WTC11 (cell line): ENCODE measurements at regions not wholly inside any gene's neighbourhood (a gene's known extent, or its start where the extent isn't known, plus 50 kb on each side); places are given as distances from the start of the nearest gene placed in this dataset.

Source experiments
- ATAC-seq: fragments of 200-7000 bp; cut with Tn5 transposase; 2 replicates; pipeline ENCODE4 v1.10.0; 2021; ENCODE audit warnings: mild to moderate bottlenecking, moderate library complexity
- CTCF ChIA-PET: fragments of 300-600 bp; sonication (Branson Sonifier 250); formaldehyde crosslinking; loops from one replicate; lab custom pipeline; 2021; ENCODE audit warnings: antibody characterized with exemption; lab: Charles Lee
- POLR2A ChIA-PET: fragments of 350-600 bp; sonication (Branson Sonifier 250); formaldehyde crosslinking; loops from one replicate; lab custom pipeline; 2021; ENCODE audit warnings: antibody characterized with exemption; lab: Charles Lee
- DNase-seq: peaks from one replicate; pipeline ENCODE4 v3.0.0; 2021; ENCODE audit warnings: low spot score
- H3K27ac Mint-ChIP-seq: 2 replicates; pipeline ENCODE4 v1.8.0; 2021; ENCODE audit warnings: mixed read lengths
- H3K27me3 Mint-ChIP-seq: 2 replicates; pipeline ENCODE4 v1.8.0; 2021; ENCODE audit warnings: low read depth, mild to moderate bottlenecking, moderate library complexity, mixed read lengths
- H3K36me3 Mint-ChIP-seq: 2 replicates; pipeline ENCODE4 v1.8.0; 2021; ENCODE audit warnings: mixed read lengths
- H3K4me1 Mint-ChIP-seq: 2 replicates; pipeline ENCODE4 v1.8.0; 2022; ENCODE audit warnings: mixed read lengths
- H3K4me3 Mint-ChIP-seq: 2 replicates; pipeline ENCODE4 v1.8.0; 2021; ENCODE audit warnings: mild to moderate bottlenecking, moderate library complexity, mixed read lengths
- H3K9me3 Mint-ChIP-seq: 2 replicates; pipeline ENCODE4 v1.8.0; 2021; ENCODE audit warnings: mixed read lengths
- CBFB ChIP-seq: sonication (generic); formaldehyde crosslinking; IDR thresholded peaks from 2 replicates; pipeline ENCODE4 v1.8.1; 2022; ENCODE audit warnings: mild to moderate bottlenecking, low read depth, missing genetic modification reagents
- CREB1 ChIP-seq: sonication (generic); formaldehyde crosslinking; IDR thresholded peaks from 2 replicates; pipeline ENCODE4 v1.8.0; 2023; ENCODE audit warnings: mild to moderate bottlenecking, missing genetic modification reagents
- E2F1 ChIP-seq: sonication (generic); formaldehyde crosslinking; IDR thresholded peaks from 2 replicates; pipeline ENCODE4 v1.8.0; 2022; ENCODE audit warnings: mild to moderate bottlenecking, missing genetic modification reagents
- HMGA2 ChIP-seq: fragments of 250-450 bp; sonication (Bioruptor Pico); IDR thresholded peaks from 2 replicates; pipeline ENCODE4 v1.4.0; 2021; ENCODE audit warnings: mild to moderate bottlenecking, moderate library complexity
- KAT7 ChIP-seq: sonication (generic); formaldehyde crosslinking; IDR thresholded peaks from 2 replicates; pipeline ENCODE4 v1.8.1; 2023; ENCODE audit warnings: missing genetic modification reagents, mild to moderate bottlenecking, borderline replicate concordance
- MXD4 ChIP-seq: fragments of 250-450 bp; sonication (Bioruptor Pico); IDR thresholded peaks from 2 replicates; pipeline ENCODE4 v1.8.0; 2021; ENCODE audit warnings: mild to moderate bottlenecking, moderate library complexity, borderline replicate concordance
- NFYB ChIP-seq: sonication (generic); formaldehyde crosslinking; conservative IDR thresholded peaks from 2 replicates; pipeline ENCODE4 v1.8.0; 2022; ENCODE audit warnings: low read depth, missing genetic modification reagents
- NR3C1 ChIP-seq: sonication (generic); formaldehyde crosslinking; conservative IDR thresholded peaks from 2 replicates; pipeline ENCODE4 v1.8.1; 2023; ENCODE audit warnings: low read depth, mild to moderate bottlenecking, missing genetic modification reagents
- OVOL2 ChIP-seq: fragments of 250-450 bp; sonication (Bioruptor Pico); IDR thresholded peaks from 2 replicates; pipeline ENCODE4 v1.9.0; 2021; ENCODE audit warnings: mild to moderate bottlenecking, borderline replicate concordance
- SMAD4 ChIP-seq: sonication (generic); formaldehyde crosslinking; IDR thresholded peaks from 2 replicates; pipeline ENCODE4 v1.8.0; 2022; ENCODE audit warnings: mild to moderate bottlenecking, missing genetic modification reagents
- TEAD1 ChIP-seq: sonication (generic); formaldehyde crosslinking; IDR thresholded peaks from 2 replicates; pipeline ENCODE4 v1.8.0; 2022; ENCODE audit warnings: mild to moderate bottlenecking, missing genetic modification reagents
- ZBTB21 ChIP-seq: sonication (generic); formaldehyde crosslinking; IDR thresholded peaks from 2 replicates; pipeline ENCODE4 v1.8.1; 2023; ENCODE audit warnings: mild to moderate bottlenecking, missing genetic modification reagents, borderline replicate concordance
- ZNF138 ChIP-seq: sonication (generic); formaldehyde crosslinking; conservative IDR thresholded peaks from 2 replicates; pipeline ENCODE4 v1.8.1; 2022; ENCODE audit warnings: mild to moderate bottlenecking, moderate library complexity, missing genetic modification reagents
- ZNF232 ChIP-seq: sonication (generic); formaldehyde crosslinking; IDR thresholded peaks from 2 replicates; pipeline ENCODE4 v1.8.0; 2022; ENCODE audit warnings: mild to moderate bottlenecking, missing genetic modification reagents
- ZNF423 ChIP-seq: fragments of 250-450 bp; sonication (Bioruptor Pico); IDR thresholded peaks from 2 replicates; pipeline ENCODE4 v2.1.2; 2022; ENCODE audit warnings: mild to moderate bottlenecking, moderate library complexity
- ZNF671 ChIP-seq: fragments of 250-450 bp; sonication (Bioruptor Pico); IDR thresholded peaks from 2 replicates; pipeline ENCODE4 v1.8.0; 2021; ENCODE audit warnings: mild to moderate bottlenecking
- TF ChIP-seq, protein P1 (sequence below): fragments of 250-450 bp; sonication (Bioruptor Pico); IDR thresholded peaks from 2 replicates; pipeline ENCODE4 v2.1.2; 2022; ENCODE audit warnings: mild to moderate bottlenecking, moderate library complexity
- TF ChIP-seq, protein P2 (sequence below): sonication (generic); formaldehyde crosslinking; IDR thresholded peaks from 2 replicates; pipeline ENCODE4 v1.8.0; 2022; ENCODE audit warnings: mild to moderate bottlenecking, missing genetic modification reagents
- TF ChIP-seq, protein P3 (sequence below): fragments of 250-450 bp; sonication (Bioruptor Pico); conservative IDR thresholded peaks from 2 replicates; pipeline ENCODE4 v1.9.0; 2021; ENCODE audit warnings: mild to moderate bottlenecking
- TF ChIP-seq, protein P4 (sequence below): sonication (generic); formaldehyde crosslinking; IDR thresholded peaks from 2 replicates; pipeline ENCODE4 v1.8.0; 2022; ENCODE audit warnings: missing genetic modification reagents

DNA sequence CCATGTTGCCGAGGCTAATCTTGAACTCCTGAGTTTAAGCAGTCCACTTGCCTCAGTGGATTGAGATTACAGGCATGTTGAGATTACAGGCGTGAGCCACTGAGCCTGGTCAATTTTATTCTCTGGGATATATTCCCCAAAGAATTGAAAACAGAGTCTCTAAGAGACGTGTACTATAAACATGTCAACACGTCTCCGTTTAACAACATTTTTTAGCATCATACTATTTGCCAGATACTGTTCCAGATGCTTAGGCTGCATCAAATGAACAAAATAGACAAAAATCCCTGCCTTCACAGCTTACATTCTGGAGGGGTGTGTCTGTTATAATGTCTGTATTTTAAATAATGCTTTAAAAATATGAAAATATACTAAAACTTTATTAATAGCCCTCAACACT, 54.1 kb upstream of the PRKG1 start:
- H3K4me1 Mint-ChIP-seq: no peaks in the 10 kb centered on the region
- no peak overlapping the region for H3K4me3 Mint-ChIP-seq
- CTCF ChIA-PET: no interaction called here
- DNase-seq (no peak), ATAC-seq (no peak)
- POLR2A ChIA-PET: no interaction called here
- H3K36me3 Mint-ChIP-seq: no peaks in the 10 kb centered on the region
- H3K9me3 Mint-ChIP-seq: no peaks in the 10 kb centered on the region
- no peaks in the 10 kb centered on the region for H3K27me3 Mint-ChIP-seq
- TF ChIP-seq, protein P1, sequence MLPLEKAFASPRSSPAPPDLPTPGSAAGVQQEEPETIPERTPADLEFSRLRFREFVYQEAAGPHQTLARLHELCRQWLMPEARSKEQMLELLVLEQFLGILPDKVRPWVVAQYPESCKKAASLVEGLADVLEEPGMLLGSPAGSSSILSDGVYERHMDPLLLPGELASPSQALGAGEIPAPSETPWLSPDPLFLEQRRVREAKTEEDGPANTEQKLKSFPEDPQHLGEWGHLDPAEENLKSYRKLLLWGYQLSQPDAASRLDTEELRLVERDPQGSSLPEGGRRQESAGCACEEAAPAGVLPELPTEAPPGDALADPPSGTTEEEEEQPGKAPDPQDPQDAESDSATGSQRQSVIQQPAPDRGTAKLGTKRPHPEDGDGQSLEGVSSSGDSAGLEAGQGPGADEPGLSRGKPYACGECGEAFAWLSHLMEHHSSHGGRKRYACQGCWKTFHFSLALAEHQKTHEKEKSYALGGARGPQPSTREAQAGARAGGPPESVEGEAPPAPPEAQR (CRISPR knock-in tag): no peak
- TF ChIP-seq, protein P2, sequence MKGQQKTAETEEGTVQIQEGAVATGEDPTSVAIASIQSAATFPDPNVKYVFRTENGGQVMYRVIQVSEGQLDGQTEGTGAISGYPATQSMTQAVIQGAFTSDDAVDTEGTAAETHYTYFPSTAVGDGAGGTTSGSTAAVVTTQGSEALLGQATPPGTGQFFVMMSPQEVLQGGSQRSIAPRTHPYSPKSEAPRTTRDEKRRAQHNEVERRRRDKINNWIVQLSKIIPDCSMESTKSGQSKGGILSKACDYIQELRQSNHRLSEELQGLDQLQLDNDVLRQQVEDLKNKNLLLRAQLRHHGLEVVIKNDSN (CRISPR knock-in tag): no peak
- TF ChIP-seq NR3C1 (CRISPR knock-in tag) (no peak), ZNF671 (CRISPR knock-in tag) (no peak), OVOL2 (no peak), TEAD1 (no peak), ZNF232 (CRISPR knock-in tag) (no peak), E2F1 (no peak), ZBTB21 (CRISPR knock-in tag) (no peak), CBFB (CRISPR knock-in tag) (no peak), ZNF423 (no peak), NFYB (CRISPR knock-in tag) (no peak), CREB1 (no peak), MXD4 (no peak), SMAD4 (CRISPR knock-in tag) (no peak), KAT7 (CRISPR knock-in tag) (no peak), ZNF138 (CRISPR knock-in tag) (no peak), HMGA2 (no peak)
- TF ChIP-seq, protein P3, sequence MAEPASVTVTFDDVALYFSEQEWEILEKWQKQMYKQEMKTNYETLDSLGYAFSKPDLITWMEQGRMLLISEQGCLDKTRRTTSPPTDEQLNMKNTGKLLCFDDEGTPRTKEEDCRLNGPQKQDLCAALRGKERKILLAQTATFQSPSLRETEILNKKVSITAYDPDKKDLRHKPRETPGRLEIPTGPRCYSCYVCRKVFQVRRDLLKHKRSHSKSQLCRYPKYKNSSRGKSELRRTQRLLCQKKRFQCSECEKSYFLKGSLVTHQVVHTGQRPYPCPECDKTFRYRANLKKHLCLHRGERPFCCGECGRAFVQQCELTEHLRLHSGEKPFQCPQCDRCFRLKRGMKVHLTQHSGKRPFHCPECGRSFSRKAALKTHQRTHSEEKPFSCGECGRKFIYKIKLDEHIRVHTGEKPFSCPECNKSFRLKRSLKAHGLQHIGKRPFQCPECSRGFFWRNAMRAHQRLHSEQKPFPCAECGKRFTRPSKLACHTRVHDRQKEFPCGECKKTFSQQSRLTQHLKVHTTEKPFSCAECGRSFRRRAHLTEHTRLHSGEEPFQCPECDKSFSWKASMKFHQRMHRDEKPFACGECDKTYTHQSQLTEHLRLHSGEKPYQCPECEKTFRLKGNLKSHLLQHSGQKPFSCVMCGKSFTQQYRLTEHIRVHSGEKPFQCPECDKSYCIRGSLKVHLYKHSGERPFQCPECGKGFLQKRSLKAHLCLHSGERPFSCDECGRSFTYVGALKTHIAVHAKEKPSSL (CRISPR knock-in tag): no peak
- TF ChIP-seq, protein P4, sequence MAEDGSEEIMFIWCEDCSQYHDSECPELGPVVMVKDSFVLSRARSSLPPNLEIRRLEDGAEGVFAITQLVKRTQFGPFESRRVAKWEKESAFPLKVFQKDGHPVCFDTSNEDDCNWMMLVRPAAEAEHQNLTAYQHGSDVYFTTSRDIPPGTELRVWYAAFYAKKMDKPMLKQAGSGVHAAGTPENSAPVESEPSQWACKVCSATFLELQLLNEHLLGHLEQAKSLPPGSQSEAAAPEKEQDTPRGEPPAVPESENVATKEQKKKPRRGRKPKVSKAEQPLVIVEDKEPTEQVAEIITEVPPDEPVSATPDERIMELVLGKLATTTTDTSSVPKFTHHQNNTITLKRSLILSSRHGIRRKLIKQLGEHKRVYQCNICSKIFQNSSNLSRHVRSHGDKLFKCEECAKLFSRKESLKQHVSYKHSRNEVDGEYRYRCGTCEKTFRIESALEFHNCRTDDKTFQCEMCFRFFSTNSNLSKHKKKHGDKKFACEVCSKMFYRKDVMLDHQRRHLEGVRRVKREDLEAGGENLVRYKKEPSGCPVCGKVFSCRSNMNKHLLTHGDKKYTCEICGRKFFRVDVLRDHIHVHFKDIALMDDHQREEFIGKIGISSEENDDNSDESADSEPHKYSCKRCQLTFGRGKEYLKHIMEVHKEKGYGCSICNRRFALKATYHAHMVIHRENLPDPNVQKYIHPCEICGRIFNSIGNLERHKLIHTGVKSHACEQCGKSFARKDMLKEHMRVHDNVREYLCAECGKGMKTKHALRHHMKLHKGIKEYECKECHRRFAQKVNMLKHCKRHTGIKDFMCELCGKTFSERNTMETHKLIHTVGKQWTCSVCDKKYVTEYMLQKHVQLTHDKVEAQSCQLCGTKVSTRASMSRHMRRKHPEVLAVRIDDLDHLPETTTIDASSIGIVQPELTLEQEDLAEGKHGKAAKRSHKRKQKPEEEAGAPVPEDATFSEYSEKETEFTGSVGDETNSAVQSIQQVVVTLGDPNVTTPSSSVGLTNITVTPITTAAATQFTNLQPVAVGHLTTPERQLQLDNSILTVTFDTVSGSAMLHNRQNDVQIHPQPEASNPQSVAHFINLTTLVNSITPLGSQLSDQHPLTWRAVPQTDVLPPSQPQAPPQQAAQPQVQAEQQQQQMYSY (CRISPR knock-in tag): no peak
- H3K27ac Mint-ChIP-seq: no peak overlapping the region
